ENCODE measurements at regions not wholly inside any gene's neighbourhood (a gene's known extent, or its start where the extent isn't known, plus 50 kb on each side); places are given as distances from the start of the nearest gene placed in this dataset.

GRCh38 chr3:194808640-194809097, 123.0 kb downstream of the FAM43A start:
- intact Hi-C loops (cut with DNase I, micrococcal nuclease): no loop called here
- no peaks in the 10 kb centered on the region for H3K4me1 ChIP-seq (ENCODE audit: low read depth)
- no peaks in the 10 kb centered on the region for H3K9me3 ChIP-seq
- ATAC-seq (no peak), DNase-seq (no peak)
- no peaks in the 10 kb centered on the region for H3K36me3 ChIP-seq (ENCODE audit: low read depth)
- no peak overlapping the region for H3K4me3 ChIP-seq
- TF ChIP-seq, protein P1, sequence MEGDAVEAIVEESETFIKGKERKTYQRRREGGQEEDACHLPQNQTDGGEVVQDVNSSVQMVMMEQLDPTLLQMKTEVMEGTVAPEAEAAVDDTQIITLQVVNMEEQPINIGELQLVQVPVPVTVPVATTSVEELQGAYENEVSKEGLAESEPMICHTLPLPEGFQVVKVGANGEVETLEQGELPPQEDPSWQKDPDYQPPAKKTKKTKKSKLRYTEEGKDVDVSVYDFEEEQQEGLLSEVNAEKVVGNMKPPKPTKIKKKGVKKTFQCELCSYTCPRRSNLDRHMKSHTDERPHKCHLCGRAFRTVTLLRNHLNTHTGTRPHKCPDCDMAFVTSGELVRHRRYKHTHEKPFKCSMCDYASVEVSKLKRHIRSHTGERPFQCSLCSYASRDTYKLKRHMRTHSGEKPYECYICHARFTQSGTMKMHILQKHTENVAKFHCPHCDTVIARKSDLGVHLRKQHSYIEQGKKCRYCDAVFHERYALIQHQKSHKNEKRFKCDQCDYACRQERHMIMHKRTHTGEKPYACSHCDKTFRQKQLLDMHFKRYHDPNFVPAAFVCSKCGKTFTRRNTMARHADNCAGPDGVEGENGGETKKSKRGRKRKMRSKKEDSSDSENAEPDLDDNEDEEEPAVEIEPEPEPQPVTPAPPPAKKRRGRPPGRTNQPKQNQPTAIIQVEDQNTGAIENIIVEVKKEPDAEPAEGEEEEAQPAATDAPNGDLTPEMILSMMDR (IDR thresholded peaks at IDR 0.05): no peak

DNA sequence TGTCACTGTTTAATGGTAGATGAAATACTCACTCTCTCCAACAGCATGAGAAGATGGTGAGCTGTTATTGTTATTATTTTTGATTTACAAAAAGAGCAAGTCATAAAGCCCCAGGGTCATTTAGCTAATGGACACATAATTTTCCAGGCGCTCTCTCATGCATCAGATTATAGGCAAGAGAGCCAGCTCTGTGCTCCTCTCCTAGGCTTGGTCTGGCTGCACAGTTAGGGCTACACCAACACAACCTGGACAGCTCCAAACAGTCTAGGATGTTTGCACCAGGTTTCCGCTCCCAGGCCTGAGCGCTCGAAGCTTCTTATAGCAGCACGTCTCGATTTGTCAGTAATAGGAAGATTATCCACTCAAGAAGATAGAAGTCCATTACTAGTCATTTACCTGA, 123.7 kb downstream of the FAM43A start:
- ATAC-seq: no peak
- H3K9me3 ChIP-seq: no peaks in the 10 kb centered on the region
- no peaks in the 10 kb centered on the region for H3K36me3 ChIP-seq (ENCODE audit: low read depth)
- intact Hi-C loops (cut with DNase I, micrococcal nuclease): no loop called here
- H3K4me3 ChIP-seq: no peak overlapping the region
- no peaks in the 10 kb centered on the region for H3K4me1 ChIP-seq (ENCODE audit: low read depth)
- no peak for DNase-seq
- TF ChIP-seq, protein P1 (IDR thresholded peaks at IDR 0.05): no peak

GRCh38 chr3:194810076-194810475, 124.4 kb downstream of the FAM43A start:
- H3K36me3 ChIP-seq (ENCODE audit: low read depth): no peaks in the 10 kb centered on the region
- intact Hi-C loops (cut with DNase I, micrococcal nuclease): no loop called here
- DNase-seq: no peak
- TF ChIP-seq, protein P1 (IDR thresholded peaks at IDR 0.05): no peak
- ATAC-seq: no peak
- H3K4me1 ChIP-seq (ENCODE audit: low read depth): no peaks in the 10 kb centered on the region
- H3K4me3 ChIP-seq: no peak overlapping the region
- H3K9me3 ChIP-seq: no peaks in the 10 kb centered on the region

DNA sequence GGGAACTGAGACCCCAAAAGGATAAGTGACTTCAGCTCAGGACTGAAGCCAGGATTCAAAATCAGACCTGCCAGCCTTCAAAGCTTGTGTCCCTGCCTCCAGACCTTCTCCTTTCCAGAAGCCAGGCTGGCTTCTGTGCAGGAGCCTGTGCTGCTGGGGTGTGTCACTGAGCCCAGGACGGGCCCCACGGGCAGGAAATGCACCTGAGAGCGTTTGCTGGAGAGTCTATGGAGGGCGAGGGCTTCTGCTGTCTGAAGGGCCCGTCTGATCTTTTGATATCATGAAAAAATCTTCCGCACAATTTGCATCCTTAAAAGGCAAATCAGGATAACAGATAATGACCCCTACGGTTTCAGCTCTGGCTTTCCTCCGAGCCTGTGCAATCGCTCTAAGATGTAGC, 125.4 kb downstream of the FAM43A start:
- Histone ChIP-seq H3K4me1 (ENCODE audit: low read depth) (no peaks in the 10 kb centered on the region), H3K9me3 (no peaks in the 10 kb centered on the region), H3K4me3 (no peak overlapping the region), H3K36me3 (ENCODE audit: low read depth) (no peaks in the 10 kb centered on the region)
- TF ChIP-seq, protein P1 (IDR thresholded peaks at IDR 0.05): no peak
- intact Hi-C loops (cut with DNase I, micrococcal nuclease): no loop called here
- DNase-seq: no peak
- ATAC-seq: no peak

DNA sequence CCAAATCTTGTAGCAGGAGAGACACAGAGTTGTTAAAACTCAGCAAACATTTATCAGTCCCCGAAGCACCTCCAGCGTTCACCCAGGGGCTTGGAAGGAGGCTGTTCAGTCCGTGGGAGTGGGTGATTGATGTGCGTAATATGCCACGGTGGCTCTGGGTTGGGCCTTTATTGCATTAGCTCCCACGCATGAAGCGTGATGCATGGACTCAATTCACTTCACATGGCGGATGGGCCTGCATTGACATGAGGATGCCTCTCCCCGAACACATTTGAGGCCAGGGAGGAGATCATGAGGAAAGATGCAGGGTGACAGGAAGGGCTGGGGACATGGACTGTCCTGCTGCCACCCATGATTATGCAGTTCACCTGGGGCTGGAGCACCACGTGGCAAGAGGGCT, 126.5 kb downstream of the FAM43A start:
- DNase-seq (no peak), ATAC-seq (no peak)
- intact Hi-C loops (cut with DNase I, micrococcal nuclease): no loop called here
- TF ChIP-seq, protein P1 (IDR thresholded peaks at IDR 0.05): no peak
- no peaks in the 10 kb centered on the region for H3K4me1 ChIP-seq (ENCODE audit: low read depth)
- no peak overlapping the region for H3K4me3 ChIP-seq
- no peaks in the 10 kb centered on the region for H3K36me3 ChIP-seq (ENCODE audit: low read depth)
- H3K9me3 ChIP-seq: no peaks in the 10 kb centered on the region

DNA sequence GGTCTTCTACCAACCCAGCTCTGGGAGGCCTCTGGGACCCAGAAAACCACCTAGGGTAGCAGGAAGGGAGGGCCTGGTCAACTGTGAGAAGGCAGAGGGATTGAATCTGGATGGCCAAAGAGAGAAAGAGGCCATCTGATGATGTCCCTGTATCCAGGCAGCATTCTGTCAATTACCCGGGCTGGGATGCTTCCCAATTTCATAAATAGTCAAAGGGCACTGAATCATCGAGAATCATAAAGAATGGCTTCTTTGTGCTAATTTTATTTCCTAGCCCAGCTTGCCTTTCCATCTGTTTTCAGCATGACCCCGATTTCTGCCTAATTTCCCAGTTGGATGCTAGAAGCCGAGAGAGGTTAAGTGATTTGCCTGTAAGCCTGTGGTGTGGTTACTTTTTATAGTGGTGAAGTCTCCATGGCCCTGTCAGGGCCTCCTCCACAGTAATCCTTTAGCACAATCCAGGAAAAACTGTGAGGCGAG, 129.2 kb downstream of the FAM43A start:
- H3K4me3 ChIP-seq: no peak overlapping the region
- DNase-seq (no peak), ATAC-seq (no peak)
- no peaks in the 10 kb centered on the region for H3K9me3 ChIP-seq
- TF ChIP-seq, protein P1 (IDR thresholded peaks at IDR 0.05): no peak
- no peaks in the 10 kb centered on the region for H3K4me1 ChIP-seq (ENCODE audit: low read depth)
- no peaks in the 10 kb centered on the region for H3K36me3 ChIP-seq (ENCODE audit: low read depth)
- intact Hi-C loops (cut with DNase I, micrococcal nuclease): no loop called here
